ENCODE measurements at regions not wholly inside any gene's neighbourhood (a gene's known extent, or its start where the extent isn't known, plus 50 kb on each side); places are given as distances from the start of the nearest gene placed in this dataset.
A peak's percentile ranks its signal among the peaks of the same experiment; 100 is the strongest.

GRCh38 chr1:197995408-197996258 is 78.5 kb downstream of the LHX9 start (continued):
- TF ChIP-seq, protein P1, sequence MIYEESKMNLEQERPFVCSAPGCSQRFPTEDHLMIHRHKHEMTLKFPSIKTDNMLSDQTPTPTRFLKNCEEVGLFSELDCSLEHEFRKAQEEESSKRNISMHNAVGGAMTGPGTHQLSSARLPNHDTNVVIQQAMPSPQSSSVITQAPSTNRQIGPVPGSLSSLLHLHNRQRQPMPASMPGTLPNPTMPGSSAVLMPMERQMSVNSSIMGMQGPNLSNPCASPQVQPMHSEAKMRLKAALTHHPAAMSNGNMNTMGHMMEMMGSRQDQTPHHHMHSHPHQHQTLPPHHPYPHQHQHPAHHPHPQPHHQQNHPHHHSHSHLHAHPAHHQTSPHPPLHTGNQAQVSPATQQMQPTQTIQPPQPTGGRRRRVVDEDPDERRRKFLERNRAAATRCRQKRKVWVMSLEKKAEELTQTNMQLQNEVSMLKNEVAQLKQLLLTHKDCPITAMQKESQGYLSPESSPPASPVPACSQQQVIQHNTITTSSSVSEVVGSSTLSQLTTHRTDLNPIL (CRISPR knock-in tag; IDR thresholded peaks at IDR 0.05) = no peak
- TF ChIP-seq RBM22 (IDR thresholded peaks at IDR 0.05; ENCODE audit: low read depth, low read length, poor library complexity, severe bottlenecking) (no peak), RFX1 (IDR thresholded peaks at IDR 0.05) (no peak), ZNF699 (CRISPR knock-in tag; IDR thresholded peaks at IDR 0.05; ENCODE audit: insufficient replicate concordance) (no peak), ZHX1 (conservative IDR thresholded peaks at IDR 0.05; ENCODE audit: low read length) (no peak), ZNF584 (CRISPR knock-in tag; IDR thresholded peaks at IDR 0.05; ENCODE audit: low read depth) (0 out of 2 replicates have a peak, but pooled peaks have one; percentile 43), SP2 (IDR thresholded peaks at IDR 0.05; ENCODE audit: extremely low read depth, low read depth, low read length, poor library complexity, severe bottlenecking) (no peak), PRMT5 (CRISPR knock-in tag; IDR thresholded peaks at IDR 0.05) (no peak), UBTF (IDR thresholded peaks at IDR 0.05; ENCODE audit: borderline replicate concordance in 1 of 2, low read depth in 2 of 2, low read length in 2 of 2) (no peak), ERF (CRISPR knock-in tag; IDR thresholded peaks at IDR 0.05) (peak; percentile 16; the same call in 1 of the 2 replicates), RUNX1 (IDR thresholded peaks at IDR 0.05; ENCODE audit: low read depth) (no peak)
- TF ChIP-seq, protein P2, sequence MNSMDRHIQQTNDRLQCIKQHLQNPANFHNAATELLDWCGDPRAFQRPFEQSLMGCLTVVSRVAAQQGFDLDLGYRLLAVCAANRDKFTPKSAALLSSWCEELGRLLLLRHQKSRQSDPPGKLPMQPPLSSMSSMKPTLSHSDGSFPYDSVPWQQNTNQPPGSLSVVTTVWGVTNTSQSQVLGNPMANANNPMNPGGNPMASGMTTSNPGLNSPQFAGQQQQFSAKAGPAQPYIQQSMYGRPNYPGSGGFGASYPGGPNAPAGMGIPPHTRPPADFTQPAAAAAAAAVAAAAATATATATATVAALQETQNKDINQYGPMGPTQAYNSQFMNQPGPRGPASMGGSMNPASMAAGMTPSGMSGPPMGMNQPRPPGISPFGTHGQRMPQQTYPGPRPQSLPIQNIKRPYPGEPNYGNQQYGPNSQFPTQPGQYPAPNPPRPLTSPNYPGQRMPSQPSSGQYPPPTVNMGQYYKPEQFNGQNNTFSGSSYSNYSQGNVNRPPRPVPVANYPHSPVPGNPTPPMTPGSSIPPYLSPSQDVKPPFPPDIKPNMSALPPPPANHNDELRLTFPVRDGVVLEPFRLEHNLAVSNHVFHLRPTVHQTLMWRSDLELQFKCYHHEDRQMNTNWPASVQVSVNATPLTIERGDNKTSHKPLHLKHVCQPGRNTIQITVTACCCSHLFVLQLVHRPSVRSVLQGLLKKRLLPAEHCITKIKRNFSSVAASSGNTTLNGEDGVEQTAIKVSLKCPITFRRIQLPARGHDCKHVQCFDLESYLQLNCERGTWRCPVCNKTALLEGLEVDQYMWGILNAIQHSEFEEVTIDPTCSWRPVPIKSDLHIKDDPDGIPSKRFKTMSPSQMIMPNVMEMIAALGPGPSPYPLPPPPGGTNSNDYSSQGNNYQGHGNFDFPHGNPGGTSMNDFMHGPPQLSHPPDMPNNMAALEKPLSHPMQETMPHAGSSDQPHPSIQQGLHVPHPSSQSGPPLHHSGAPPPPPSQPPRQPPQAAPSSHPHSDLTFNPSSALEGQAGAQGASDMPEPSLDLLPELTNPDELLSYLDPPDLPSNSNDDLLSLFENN (IDR thresholded peaks at IDR 0.05; ENCODE audit: low read depth in 2 of 2, low read length in 2 of 2) = no peak; a peak in 1 of 4 replicates
- TF ChIP-seq, protein P3, sequence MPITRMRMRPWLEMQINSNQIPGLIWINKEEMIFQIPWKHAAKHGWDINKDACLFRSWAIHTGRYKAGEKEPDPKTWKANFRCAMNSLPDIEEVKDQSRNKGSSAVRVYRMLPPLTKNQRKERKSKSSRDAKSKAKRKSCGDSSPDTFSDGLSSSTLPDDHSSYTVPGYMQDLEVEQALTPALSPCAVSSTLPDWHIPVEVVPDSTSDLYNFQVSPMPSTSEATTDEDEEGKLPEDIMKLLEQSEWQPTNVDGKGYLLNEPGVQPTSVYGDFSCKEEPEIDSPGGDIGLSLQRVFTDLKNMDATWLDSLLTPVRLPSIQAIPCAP (CRISPR knock-in tag; IDR thresholded peaks at IDR 0.05; ENCODE audit: borderline replicate concordance) = no peak

Measured in K562 (cell line).